PFSK-1 (cell line): ENCODE measurements at regions not wholly inside any gene's neighbourhood (a gene's known extent, or its start where the extent isn't known, plus 50 kb on each side); places are given as distances from the start of the nearest gene placed in this dataset.

Experiments
- POLR2AphosphoS5 ChIP-seq: IDR thresholded peaks from 2 replicates; pipeline ENCODE4 v1.6.1; 2012; ENCODE audit warnings: low read depth, mild to moderate bottlenecking, control low read depth, low read length, moderate library complexity
- REST ChIP-seq, 2 experiments: IDR thresholded peaks; 2 replicates each; pipeline versions ENCODE4 v1.6.1 to v1.8.0; 2011 to 2012; ENCODE audit warnings: low read depth in 2 of 2, low read length in 2 of 2, control low read depth in 1 of 2, inconsistent platforms in 1 of 2, mild to moderate bottlenecking in 1 of 2, moderate library complexity in 1 of 2; ENCODE audit not compliant: insufficient read depth in 1 of 2

DNA sequence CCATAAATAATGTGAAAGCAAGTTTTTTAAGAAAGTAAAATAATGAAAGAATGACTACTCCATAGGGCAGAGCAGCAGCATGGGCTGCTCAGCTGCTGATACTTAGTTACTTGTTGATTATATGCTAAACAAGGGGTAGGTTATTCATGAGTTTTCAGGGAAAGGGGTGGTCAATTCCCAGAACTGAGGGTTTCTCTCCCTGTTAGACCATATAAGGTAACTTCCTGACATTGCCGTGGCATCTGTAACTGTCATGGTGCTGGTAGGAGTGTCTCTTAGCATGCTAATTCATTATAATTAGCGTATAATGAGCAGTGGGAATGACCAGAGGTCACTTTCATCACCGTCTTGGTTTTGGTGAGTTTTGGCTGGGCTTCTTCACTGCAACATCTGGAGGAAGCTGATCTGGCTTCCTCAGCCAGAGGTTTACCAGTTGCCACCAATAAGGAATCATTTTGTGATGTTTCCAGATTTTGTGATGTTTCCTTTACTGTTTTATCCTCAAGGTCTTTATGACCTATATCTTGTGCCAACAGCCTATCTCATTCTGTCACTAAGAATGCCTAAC, 121.8 kb upstream of the CHL1 start:
- TF ChIP-seq POLR2AphosphoS5 (no peak), REST (IDR thresholded peaks at IDR 0.05; ENCODE audit: insufficient read depth in 1 of 2, low read depth in 2 of 2, low read length in 2 of 2) (no peak)
